ENCODE measurements at regions not wholly inside any gene's neighbourhood (a gene's known extent, or its start where the extent isn't known, plus 50 kb on each side); places are given as distances from the start of the nearest gene placed in this dataset.

DNA sequence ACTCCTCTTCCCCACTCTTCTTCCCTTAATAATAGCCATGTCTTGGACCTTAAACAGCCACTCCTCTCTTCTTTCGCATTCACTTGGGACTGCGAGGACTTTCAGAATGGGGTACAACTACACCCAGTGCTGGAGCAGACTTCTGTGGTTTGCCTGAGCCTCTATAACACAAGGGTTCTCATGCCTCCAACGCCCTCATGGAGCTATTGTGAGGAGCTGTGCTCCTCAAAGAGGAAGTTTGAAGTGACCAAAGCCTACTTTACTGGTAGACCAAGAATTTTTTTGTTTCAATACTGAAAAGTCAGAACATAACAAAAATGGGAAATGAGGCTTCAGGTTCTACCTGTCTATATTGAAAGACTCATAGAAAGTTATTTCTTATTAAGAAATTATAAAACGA is 316.4 kb downstream of the PIK3R1 start:
- TF ChIP-seq, protein P1, sequence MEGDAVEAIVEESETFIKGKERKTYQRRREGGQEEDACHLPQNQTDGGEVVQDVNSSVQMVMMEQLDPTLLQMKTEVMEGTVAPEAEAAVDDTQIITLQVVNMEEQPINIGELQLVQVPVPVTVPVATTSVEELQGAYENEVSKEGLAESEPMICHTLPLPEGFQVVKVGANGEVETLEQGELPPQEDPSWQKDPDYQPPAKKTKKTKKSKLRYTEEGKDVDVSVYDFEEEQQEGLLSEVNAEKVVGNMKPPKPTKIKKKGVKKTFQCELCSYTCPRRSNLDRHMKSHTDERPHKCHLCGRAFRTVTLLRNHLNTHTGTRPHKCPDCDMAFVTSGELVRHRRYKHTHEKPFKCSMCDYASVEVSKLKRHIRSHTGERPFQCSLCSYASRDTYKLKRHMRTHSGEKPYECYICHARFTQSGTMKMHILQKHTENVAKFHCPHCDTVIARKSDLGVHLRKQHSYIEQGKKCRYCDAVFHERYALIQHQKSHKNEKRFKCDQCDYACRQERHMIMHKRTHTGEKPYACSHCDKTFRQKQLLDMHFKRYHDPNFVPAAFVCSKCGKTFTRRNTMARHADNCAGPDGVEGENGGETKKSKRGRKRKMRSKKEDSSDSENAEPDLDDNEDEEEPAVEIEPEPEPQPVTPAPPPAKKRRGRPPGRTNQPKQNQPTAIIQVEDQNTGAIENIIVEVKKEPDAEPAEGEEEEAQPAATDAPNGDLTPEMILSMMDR (conservative IDR thresholded peaks at IDR 0.05) = no peak
- no peak for TF ChIP-seq ZFX (IDR thresholded peaks at IDR 0.05)
